Prostate gland (tissue), 2 donors: ENCODE measurements at regions not wholly inside any gene's neighbourhood (a gene's known extent, or its start where the extent isn't known, plus 50 kb on each side); places are given as distances from the start of the nearest gene placed in this dataset.
"Not testable (repeated sequence)": the region's sequence is repeated elsewhere in the genome, so short reads cannot be mapped to it uniquely, and the experiment has no call there.

Experiments used
- DNase-seq: peaks from one replicate; pipeline ENCODE4 v3.0.0-alpha.2; 2019; ENCODE audit warnings: low spot score
- H3K27ac ChIP-seq, 2 donors: fragments of 200-600 bp; sonication (generic); 2 replicates each; pipeline ENCODE4 v1.5.1; 2017 to 2019
- H3K27me3 ChIP-seq: fragments of 200-600 bp; sonication (generic); replicated peaks from 2 replicates; pipeline ENCODE4 v1.5.1; 2019; ENCODE audit not compliant: insufficient read depth
- H3K36me3 ChIP-seq, 2 donors: fragments of 200-600 bp; sonication (generic); 1 replicate in 1 of 2; 2 replicates in 1 of 2; pipeline versions ENCODE4 v1.5.1 to v1.8.1; 2017 to 2019
- H3K4me1 ChIP-seq: fragments of 200-600 bp; sonication (generic); replicated peaks from 2 replicates; pipeline ENCODE4 v1.5.1; 2019
- H3K4me3 ChIP-seq, 2 donors: fragments of 200-600 bp; sonication (generic); 2 replicates each; pipeline ENCODE4 v1.5.1; 2017 to 2019
- H3K9me3 ChIP-seq: fragments of 200-600 bp; sonication (generic); 2 replicates; pipeline ENCODE4 v1.5.1; 2017
- CTCF ChIP-seq, 4 experiments: fragments of 200-600 bp in 2 of 4; fragments of 450-650 bp in 2 of 4; sonication (generic) in 2 of 4; IDR thresholded peaks; 1 replicate in 3 of 4; 2 replicates in 1 of 4; pipeline ENCODE4 v1.5.1; 2016 to 2019; ENCODE audit warnings: antibody characterized with exemption in 4 of 4, mild to moderate bottlenecking in 2 of 4, moderate library complexity in 2 of 4
- POLR2A ChIP-seq: fragments of 450-650 bp; IDR thresholded peaks from one replicate; pipeline ENCODE4 v1.6.1; 2016; ENCODE audit warnings: antibody characterized with exemption, mild to moderate bottlenecking
- POLR2AphosphoS5 ChIP-seq: sonication (generic); formaldehyde crosslinking; IDR thresholded peaks from one replicate; pipeline ENCODE4 v1.6.1; 2017; ENCODE audit warnings: antibody characterized with exemption
- WGBS: methylation state at CpG from one replicate; pipeline ENCODE4 v1.1.5; 2018; 5-methylcytosine and 5-hydroxymethylcytosine counted together
- intact Hi-C: fragments of 100-400 bp; cut with DNase I; formaldehyde crosslinking; loops from one replicate; pipeline ENCODE4 v1.14.2; 2022

- H3K4me1 ChIP-seq = no peaks in the 10 kb centered on the region
- DNase-seq = no peak
- H3K9me3 ChIP-seq = no peaks in the 10 kb centered on the region
- TF ChIP-seq CTCF (IDR thresholded peaks at IDR 0.05) (no peak), POLR2A (no peak), POLR2AphosphoS5 (no peak)
- H3K27me3 ChIP-seq = no peaks in the 10 kb centered on the region
- intact Hi-C loops = no loop called here
- 56% methylated on average over 9 of the region's 9 CpGs for WGBS
- no peak overlapping the region for H3K27ac ChIP-seq
- H3K36me3 ChIP-seq = no peaks in the 10 kb centered on the region
- H3K4me3 ChIP-seq = no peak overlapping the region
Observed at GRCh38 chr14:106044949-106045596, 518.7 kb downstream of the TMEM121 start.

- no peak overlapping the region for H3K4me3 ChIP-seq
- TF ChIP-seq POLR2A = no peak
- TF ChIP-seq POLR2AphosphoS5 = no peak
- TF ChIP-seq CTCF (IDR thresholded peaks at IDR 0.05) = no peak
Observed at GRCh38 chr14:106051796-106052195, 525.4 kb downstream of the TMEM121 start.

GRCh38 chr14:106055289-106055688 lies 528.9 kb downstream of the TMEM121 start:
- H3K27me3 ChIP-seq = no peaks in the 10 kb centered on the region
- intact Hi-C loops = no loop called here
- H3K27ac ChIP-seq = no peak overlapping the region
- no peaks in the 10 kb centered on the region for H3K4me1 ChIP-seq
- H3K9me3 ChIP-seq = no peaks in the 10 kb centered on the region
- H3K4me3 ChIP-seq = no peak overlapping the region
- DNase-seq = no peak
- 48% methylated on average over 6 of the region's 6 CpGs for WGBS
- no peak for TF ChIP-seq CTCF (IDR thresholded peaks at IDR 0.05)
- no peak for TF ChIP-seq POLR2AphosphoS5
- TF ChIP-seq POLR2A = no peak
- no peaks in the 10 kb centered on the region for H3K36me3 ChIP-seq

More at GRCh38 chr14:106051796-106052195, 525.4 kb downstream of the TMEM121 start:
- H3K36me3 ChIP-seq = no peaks in the 10 kb centered on the region
- no peaks in the 10 kb centered on the region for H3K4me1 ChIP-seq
- intact Hi-C loops = no loop called here
- H3K9me3 ChIP-seq = no peaks in the 10 kb centered on the region
- WGBS = 54% methylated on average over 2 of the region's 2 CpGs
- DNase-seq = no peak
- H3K27ac ChIP-seq = no peak overlapping the region
- H3K27me3 ChIP-seq = no peaks in the 10 kb centered on the region

GRCh38 chr14:106058342-106058741 lies 532.0 kb downstream of the TMEM121 start:
- H3K27me3 ChIP-seq = no peaks in the 10 kb centered on the region
- H3K4me3 ChIP-seq = no peak overlapping the region
- H3K36me3 ChIP-seq = no peaks in the 10 kb centered on the region
- TF ChIP-seq POLR2A (no peak), POLR2AphosphoS5 (no peak), CTCF (IDR thresholded peaks at IDR 0.05) (no peak)
- no peaks in the 10 kb centered on the region for H3K9me3 ChIP-seq
- DNase-seq = no peak
- intact Hi-C loops = no loop called here
- 48% methylated on average over 8 of the region's 8 CpGs for WGBS
- H3K27ac ChIP-seq = no peak overlapping the region
- H3K4me1 ChIP-seq = no peaks in the 10 kb centered on the region

GRCh38 chr14:106060276-106060975 lies 534.0 kb downstream of the TMEM121 start:
- DNase-seq = no peak
- Histone ChIP-seq H3K4me3 (no peak overlapping the region), H3K27me3 (no peaks in the 10 kb centered on the region), H3K36me3 (no peaks in the 10 kb centered on the region), H3K4me1 (no peaks in the 10 kb centered on the region), H3K27ac (no peak overlapping the region), H3K9me3 (no peaks in the 10 kb centered on the region)
- intact Hi-C loops = no loop called here
- 58% methylated on average over 3 of the region's 3 CpGs for WGBS
- TF ChIP-seq POLR2A (no peak), POLR2AphosphoS5 (no peak)

GRCh38 chr14:106061877-106062500 lies 535.6 kb downstream of the TMEM121 start:
- H3K9me3 ChIP-seq, intact Hi-C loops, H3K4me1 ChIP-seq, H3K27ac ChIP-seq, H3K4me3 ChIP-seq, H3K27me3 ChIP-seq, H3K36me3 ChIP-seq: not testable (repeated sequence)
- DNase-seq = peak; percentile 16
- WGBS = 31% methylated on average over 12 of the region's 12 CpGs
